NCI-H146 (cell line): ENCODE measurements at regions not wholly inside any gene's neighbourhood (a gene's known extent, or its start where the extent isn't known, plus 50 kb on each side); places are given as distances from the start of the nearest gene placed in this dataset.

ENCODE experiments used
- DNase-seq: peaks from one replicate; lab custom pipeline; 2025; lab: John Stamatoyannopoulos, UW

- DNase-seq, result no peak
Measured at GRCh38 chr5:159702301-159702700, 214.0 kb upstream of the ADRA1B start.

- no peak for DNase-seq
Measured at GRCh38 chr5:159702826-159703225, 213.5 kb upstream of the ADRA1B start.

- DNase-seq, result no peak
Measured at GRCh38 chr5:159704160-159704559, 212.1 kb upstream of the ADRA1B start.

- DNase-seq, result no peak
Measured at GRCh38 chr5:159705948-159706347, 210.3 kb upstream of the ADRA1B start.

GRCh38 chr5:159708090-159708489, 208.2 kb upstream of the ADRA1B start:
- DNase-seq, result no peak

GRCh38 chr5:159712672-159713071, 203.6 kb upstream of the ADRA1B start:
- no peak for DNase-seq

GRCh38 chr5:159713254-159713653, 203.0 kb upstream of the ADRA1B start:
- no peak for DNase-seq

- no peak for DNase-seq
Measured at GRCh38 chr5:159713773-159714172, 202.5 kb upstream of the ADRA1B start.

- no peak for DNase-seq
Measured at GRCh38 chr5:159725475-159725874, 190.8 kb upstream of the ADRA1B start.

GRCh38 chr5:159727167-159727566, 189.1 kb upstream of the ADRA1B start:
- no peak for DNase-seq

- no peak for DNase-seq
Measured at GRCh38 chr5:159730285-159730684, 186.0 kb upstream of the ADRA1B start.

- DNase-seq, result no peak
Measured at GRCh38 chr5:159732220-159732619, 184.1 kb upstream of the ADRA1B start.

GRCh38 chr5:159734366-159734765, 181.9 kb upstream of the ADRA1B start:
- no peak for DNase-seq

- DNase-seq, result no peak
Measured at GRCh38 chr5:159735036-159735435, 181.2 kb upstream of the ADRA1B start.

- no peak for DNase-seq
Measured at GRCh38 chr5:159735749-159736660, 180.3 kb upstream of the ADRA1B start.

GRCh38 chr5:159736844-159737243, 179.4 kb upstream of the ADRA1B start:
- no peak for DNase-seq

GRCh38 chr5:159737263-159737662, 179.0 kb upstream of the ADRA1B start:
- no peak for DNase-seq

GRCh38 chr5:159741829-159742322, 174.4 kb upstream of the ADRA1B start:
- DNase-seq, result no peak

- no peak for DNase-seq
Measured at GRCh38 chr5:159743234-159743633, 173.0 kb upstream of the ADRA1B start.

GRCh38 chr5:159746707-159747106, 169.6 kb upstream of the ADRA1B start:
- no peak for DNase-seq

- DNase-seq, result no peak
Measured at GRCh38 chr5:159749146-159749545, 167.1 kb upstream of the ADRA1B start.

GRCh38 chr5:159750226-159750625, 166.1 kb upstream of the ADRA1B start:
- DNase-seq, result no peak

- DNase-seq, result no peak
Measured at GRCh38 chr5:159751459-159751858, 164.8 kb upstream of the ADRA1B start.
